Suprapubic skin (tissue), 4 donors: ENCODE measurements at regions not wholly inside any gene's neighbourhood (a gene's known extent, or its start where the extent isn't known, plus 50 kb on each side); places are given as distances from the start of the nearest gene placed in this dataset.

Experiments used
- DNase-seq, 2 donors: peaks; one replicate each; pipeline ENCODE4 v3.0.0-alpha.2; 2019; ENCODE audit warnings: low spot score in 2 of 2
- H3K27ac ChIP-seq: fragments of 200-600 bp; sonication (generic); one replicate; pipeline ENCODE4 v1.5.1; 2019
- H3K27me3 ChIP-seq: fragments of 200-600 bp; sonication (generic); one replicate; pipeline ENCODE4 v1.5.1; 2019
- H3K36me3 ChIP-seq: fragments of 200-600 bp; sonication (generic); one replicate; pipeline ENCODE4 v1.5.1; 2019
- H3K4me1 ChIP-seq: fragments of 200-600 bp; sonication (generic); one replicate; pipeline ENCODE4 v1.5.1; 2019
- H3K4me3 ChIP-seq: fragments of 200-600 bp; sonication (generic); one replicate; pipeline ENCODE4 v1.5.1; 2019; ENCODE audit warnings: mild to moderate bottlenecking
- H3K9me3 ChIP-seq: fragments of 200-600 bp; sonication (generic); one replicate; pipeline ENCODE4 v1.5.1; 2019
- CTCF ChIP-seq, 2 donors: fragments of 200-600 bp in 1 of 2; fragments of 450-650 bp in 1 of 2; sonication (generic) in 1 of 2; IDR thresholded peaks; one replicate each; pipeline ENCODE4 v1.5.1; 2016 to 2019; ENCODE audit warnings: antibody characterized with exemption in 2 of 2, mild to moderate bottlenecking in 1 of 2, moderate library complexity in 1 of 2
- EP300 ChIP-seq: sonication (generic); formaldehyde crosslinking; IDR thresholded peaks from one replicate; pipeline ENCODE4 v1.6.1; 2017; ENCODE audit warnings: antibody characterized with exemption
- POLR2A ChIP-seq, 2 donors: fragments of 450-650 bp; IDR thresholded peaks; one replicate each; pipeline ENCODE4 v1.6.1; 2017; ENCODE audit warnings: antibody characterized with exemption in 2 of 2, mild to moderate bottlenecking in 2 of 2, moderate library complexity in 2 of 2
- POLR2AphosphoS5 ChIP-seq, 3 donors: sonication (generic); formaldehyde crosslinking; IDR thresholded peaks; one replicate each; pipeline ENCODE4 v1.6.1; 2017; ENCODE audit warnings: antibody characterized with exemption in 3 of 3
- WGBS: methylation state at CpG from one replicate; pipeline ENCODE4 v1.1.5; 2018; 5-methylcytosine and 5-hydroxymethylcytosine counted together

GRCh38 chr6:113758826-113759574 is 98.1 kb upstream of the MARCKS start:
- TF ChIP-seq POLR2AphosphoS5 (IDR thresholded peaks at IDR 0.05) = no peak
- no peak for TF ChIP-seq CTCF (IDR thresholded peaks at IDR 0.05)
- no peak for TF ChIP-seq EP300
- no peak for TF ChIP-seq POLR2A (IDR thresholded peaks at IDR 0.05)

GRCh38 chr6:113762641-113763040 is 94.5 kb upstream of the MARCKS start:
- WGBS = 58% methylated on average over 2 of the region's 2 CpGs
- Histone ChIP-seq H3K4me1 (no peaks in the 10 kb centered on the region), H3K27me3 (no peaks in the 10 kb centered on the region), H3K4me3 (no peak overlapping the region), H3K36me3 (no peaks in the 10 kb centered on the region), H3K27ac (no peak overlapping the region), H3K9me3 (no peaks in the 10 kb centered on the region)
- no peak for TF ChIP-seq POLR2AphosphoS5 (IDR thresholded peaks at IDR 0.05)
- no peak for TF ChIP-seq CTCF (IDR thresholded peaks at IDR 0.05)
- TF ChIP-seq EP300 = no peak
- TF ChIP-seq POLR2A (IDR thresholded peaks at IDR 0.05) = no peak
- DNase-seq = no peak

More at GRCh38 chr6:113758826-113759574, 98.1 kb upstream of the MARCKS start:
- 60% methylated on average over 1 of the region's 1 CpG for WGBS
- H3K36me3 ChIP-seq = no peaks in the 10 kb centered on the region
- no peaks in the 10 kb centered on the region for H3K27me3 ChIP-seq
- no peak for DNase-seq
- no peak overlapping the region for H3K4me3 ChIP-seq
- no peaks in the 10 kb centered on the region for H3K9me3 ChIP-seq
- no peak overlapping the region for H3K27ac ChIP-seq
- H3K4me1 ChIP-seq = no peaks in the 10 kb centered on the region

GRCh38 chr6:113763311-113763766 is 93.8 kb upstream of the MARCKS start:
- no peak for TF ChIP-seq EP300
- TF ChIP-seq POLR2A (IDR thresholded peaks at IDR 0.05) = no peak
- no peak for TF ChIP-seq CTCF (IDR thresholded peaks at IDR 0.05)
- no peak for TF ChIP-seq POLR2AphosphoS5 (IDR thresholded peaks at IDR 0.05)

GRCh38 chr6:113763876-113764275 is 93.3 kb upstream of the MARCKS start:
- no peak overlapping the region for H3K4me3 ChIP-seq
- no peaks in the 10 kb centered on the region for H3K4me1 ChIP-seq
- 78% methylated on average over 2 of the region's 2 CpGs for WGBS
- H3K9me3 ChIP-seq = no peaks in the 10 kb centered on the region
- no peak for TF ChIP-seq CTCF (IDR thresholded peaks at IDR 0.05)
- no peak for TF ChIP-seq POLR2A (IDR thresholded peaks at IDR 0.05)
- TF ChIP-seq EP300 = no peak
- no peak for TF ChIP-seq POLR2AphosphoS5 (IDR thresholded peaks at IDR 0.05)
- no peaks in the 10 kb centered on the region for H3K27me3 ChIP-seq
- no peak overlapping the region for H3K27ac ChIP-seq
- no peaks in the 10 kb centered on the region for H3K36me3 ChIP-seq
- no peak for DNase-seq

More at GRCh38 chr6:113763311-113763766, 93.8 kb upstream of the MARCKS start:
- DNase-seq = no peak
- Histone ChIP-seq H3K4me1 (no peaks in the 10 kb centered on the region), H3K9me3 (no peaks in the 10 kb centered on the region), H3K4me3 (no peak overlapping the region), H3K27me3 (no peaks in the 10 kb centered on the region), H3K36me3 (no peaks in the 10 kb centered on the region), H3K27ac (no peak overlapping the region)
- WGBS = 50% methylated on average over 1 of the region's 1 CpG

GRCh38 chr6:113765909-113766308 is 91.2 kb upstream of the MARCKS start:
- no peaks in the 10 kb centered on the region for H3K36me3 ChIP-seq
- H3K4me1 ChIP-seq = no peaks in the 10 kb centered on the region
- H3K4me3 ChIP-seq = no peak overlapping the region
- H3K27ac ChIP-seq = no peak overlapping the region
- 93% methylated on average over 1 of the region's 1 CpG for WGBS
- no peaks in the 10 kb centered on the region for H3K27me3 ChIP-seq
- TF ChIP-seq EP300 (no peak), POLR2A (IDR thresholded peaks at IDR 0.05) (no peak), POLR2AphosphoS5 (IDR thresholded peaks at IDR 0.05) (no peak), CTCF (IDR thresholded peaks at IDR 0.05) (no peak)
- DNase-seq = no peak
- H3K9me3 ChIP-seq = no peaks in the 10 kb centered on the region
